OCI-LY7 (cell line): ENCODE measurements at regions not wholly inside any gene's neighbourhood (a gene's known extent, or its start where the extent isn't known, plus 50 kb on each side); places are given as distances from the start of the nearest gene placed in this dataset.

Experiments
- EZH2phosphoT487 ChIP-seq: fragments of 200-600 bp; sonication (generic); IDR thresholded peaks from 2 replicates; pipeline ENCODE4 v1.6.1; 2018; ENCODE audit warnings: low read depth, borderline replicate concordance, mild to moderate bottlenecking, mixed run types, antibody characterized with exemption, low read length, moderate library complexity, mixed read lengths
- TF ChIP-seq, protein P1 (sequence below): fragments of 200-600 bp; sonication (generic); conservative IDR thresholded peaks from 2 replicates; pipeline ENCODE4 v1.5.1; 2014; ENCODE audit warnings: mild to moderate bottlenecking, antibody characterized with exemption, low read length, moderate library complexity, mixed read lengths

DNA sequence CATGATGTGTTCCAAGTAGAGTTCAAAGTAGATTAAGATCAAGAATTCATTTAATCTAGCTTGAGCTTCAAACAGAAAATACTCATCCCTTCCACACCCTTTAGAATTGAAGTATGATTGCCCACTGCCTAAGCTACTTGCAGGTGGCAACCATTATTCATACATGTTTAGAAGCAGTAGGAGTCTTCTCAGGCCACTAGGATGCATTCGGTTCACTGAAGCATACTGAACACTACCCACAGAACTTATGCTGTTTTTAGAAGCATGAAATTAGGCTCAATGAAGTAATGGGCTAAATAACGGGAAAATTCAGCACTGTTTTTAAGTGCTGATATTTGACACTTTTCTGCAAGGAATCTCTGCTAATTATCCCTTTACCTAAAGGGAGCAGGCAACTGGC, 263.4 kb downstream of the DEPDC1B start:
- TF ChIP-seq, protein P1, sequence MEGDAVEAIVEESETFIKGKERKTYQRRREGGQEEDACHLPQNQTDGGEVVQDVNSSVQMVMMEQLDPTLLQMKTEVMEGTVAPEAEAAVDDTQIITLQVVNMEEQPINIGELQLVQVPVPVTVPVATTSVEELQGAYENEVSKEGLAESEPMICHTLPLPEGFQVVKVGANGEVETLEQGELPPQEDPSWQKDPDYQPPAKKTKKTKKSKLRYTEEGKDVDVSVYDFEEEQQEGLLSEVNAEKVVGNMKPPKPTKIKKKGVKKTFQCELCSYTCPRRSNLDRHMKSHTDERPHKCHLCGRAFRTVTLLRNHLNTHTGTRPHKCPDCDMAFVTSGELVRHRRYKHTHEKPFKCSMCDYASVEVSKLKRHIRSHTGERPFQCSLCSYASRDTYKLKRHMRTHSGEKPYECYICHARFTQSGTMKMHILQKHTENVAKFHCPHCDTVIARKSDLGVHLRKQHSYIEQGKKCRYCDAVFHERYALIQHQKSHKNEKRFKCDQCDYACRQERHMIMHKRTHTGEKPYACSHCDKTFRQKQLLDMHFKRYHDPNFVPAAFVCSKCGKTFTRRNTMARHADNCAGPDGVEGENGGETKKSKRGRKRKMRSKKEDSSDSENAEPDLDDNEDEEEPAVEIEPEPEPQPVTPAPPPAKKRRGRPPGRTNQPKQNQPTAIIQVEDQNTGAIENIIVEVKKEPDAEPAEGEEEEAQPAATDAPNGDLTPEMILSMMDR: no peak
- TF ChIP-seq EZH2phosphoT487: no peak
